ENCODE measurements at regions not wholly inside any gene's neighbourhood (a gene's known extent, or its start where the extent isn't known, plus 50 kb on each side); places are given as distances from the start of the nearest gene placed in this dataset.
"Not testable (repeated sequence)": the region's sequence is repeated elsewhere in the genome, so short reads cannot be mapped to it uniquely, and the experiment has no call there.

DNA sequence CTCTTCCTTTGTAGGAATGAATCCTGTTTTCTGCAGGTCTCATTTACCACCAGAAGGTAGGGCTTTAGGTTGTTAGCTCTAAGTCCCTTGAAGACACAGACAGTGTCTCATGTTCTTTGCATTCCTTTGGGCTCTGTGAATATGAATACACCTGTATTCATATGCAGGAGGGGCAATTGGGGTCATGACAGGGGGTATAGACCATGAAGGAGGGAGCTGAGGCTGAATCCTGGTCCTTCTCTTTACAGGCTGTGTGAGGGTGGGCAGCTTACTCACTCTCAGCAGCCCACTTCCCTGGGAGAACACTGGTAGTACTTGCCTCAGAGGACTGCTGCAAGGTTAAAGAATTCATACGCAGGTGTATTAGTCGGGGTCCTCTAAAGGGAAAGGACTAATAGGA is 267.2 kb upstream of the MGMT start:
- no peak for DNase-seq

DNA sequence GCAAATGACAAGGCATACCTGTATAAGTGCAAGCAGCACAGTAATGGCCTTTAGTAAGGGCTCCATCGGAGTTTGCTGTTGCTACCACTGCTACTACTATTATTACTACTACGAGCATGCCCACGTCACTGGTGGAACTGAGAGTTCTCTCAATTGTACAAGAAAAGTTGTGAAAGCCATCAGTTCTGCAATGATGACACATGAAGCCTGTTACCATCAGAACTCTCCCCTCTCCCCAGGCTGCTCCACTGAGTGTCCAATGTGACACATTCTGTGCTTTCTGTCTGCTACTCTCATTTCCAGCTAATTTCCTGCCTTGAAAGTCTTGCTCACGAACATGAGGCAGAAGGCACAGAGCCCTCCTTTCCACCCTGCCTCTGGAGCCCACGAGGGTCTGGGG is 263.2 kb upstream of the MGMT start:
- no peak for DNase-seq

DNA sequence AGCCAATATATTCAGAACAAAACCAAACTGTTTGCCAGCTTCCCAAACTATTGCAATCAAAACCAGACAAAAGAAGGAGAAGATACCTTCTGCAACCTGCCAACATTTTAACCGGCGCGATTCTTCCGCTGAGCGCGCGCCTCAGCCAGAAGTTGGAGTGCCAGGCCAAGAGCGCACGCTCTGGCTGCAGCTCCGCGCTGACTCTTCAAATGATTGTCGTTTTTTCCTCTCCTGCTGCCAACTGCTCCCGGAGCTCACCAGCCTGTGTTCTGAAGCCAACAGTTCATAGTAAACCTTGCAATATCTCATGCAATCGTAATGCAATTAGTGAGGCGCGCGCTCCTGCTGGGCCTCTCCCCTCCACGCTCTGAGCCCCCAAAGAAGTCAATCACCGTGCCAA is 259.7 kb upstream of the MGMT start:
- no peak for DNase-seq

DNA sequence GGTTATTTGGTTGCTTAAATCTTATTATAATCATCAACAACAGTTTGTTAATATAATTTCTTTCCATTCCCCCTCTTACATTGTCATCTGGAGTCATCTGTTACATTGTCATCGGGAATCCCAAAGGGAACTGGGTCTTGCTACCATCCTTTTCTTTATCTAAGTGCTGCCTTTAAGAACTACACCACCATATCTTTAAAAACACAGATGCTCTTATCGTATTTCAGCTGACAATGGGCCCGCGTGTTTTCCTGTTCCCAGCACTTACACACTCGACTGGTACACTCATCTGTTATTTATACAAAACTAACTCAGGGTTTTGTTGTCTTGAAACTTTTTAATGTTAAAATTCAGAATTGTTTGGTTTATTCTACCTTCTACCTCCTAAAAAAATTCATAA is 256.2 kb upstream of the MGMT start:
- no peak for DNase-seq

DNA sequence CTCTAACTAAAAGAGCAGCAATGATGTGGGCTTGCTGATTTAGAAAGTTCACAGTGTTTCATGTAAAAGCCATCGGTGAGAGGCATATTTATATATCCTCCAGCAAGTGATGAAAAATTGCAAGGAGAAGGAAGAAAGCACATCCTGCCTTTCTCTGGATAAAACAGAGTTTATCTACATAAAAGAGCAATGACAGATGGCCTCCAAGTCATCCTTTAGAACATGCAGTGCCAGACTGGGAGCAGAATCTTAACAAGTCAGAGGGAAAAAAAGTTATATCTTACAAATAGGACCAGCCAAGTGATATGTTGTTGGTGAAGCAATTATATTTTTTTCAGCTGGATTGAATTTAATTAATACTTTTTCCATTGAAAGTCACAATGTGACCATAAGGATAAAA is 253.8 kb upstream of the MGMT start:
- DNase-seq, result no peak

DNA sequence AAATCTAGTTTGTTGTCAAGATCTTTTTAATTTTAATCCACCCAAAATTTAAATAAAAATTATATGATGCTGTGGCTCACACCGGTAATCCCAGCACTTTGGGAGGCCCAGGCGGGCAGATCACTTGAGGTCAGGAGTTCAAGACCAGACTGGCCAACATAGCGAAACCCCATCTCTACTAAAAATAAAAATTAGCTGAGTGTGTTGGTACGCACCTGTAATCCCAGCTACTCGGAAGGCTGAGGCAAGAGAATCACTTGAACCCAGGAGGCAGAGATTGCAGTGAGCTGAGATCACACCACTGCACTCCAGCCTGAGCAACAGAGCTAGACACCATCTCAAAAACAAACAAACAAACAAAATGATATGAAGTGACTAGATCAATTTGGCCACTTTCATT is 253.0 kb upstream of the MGMT start:
- not testable (repeated sequence) for DNase-seq

DNA sequence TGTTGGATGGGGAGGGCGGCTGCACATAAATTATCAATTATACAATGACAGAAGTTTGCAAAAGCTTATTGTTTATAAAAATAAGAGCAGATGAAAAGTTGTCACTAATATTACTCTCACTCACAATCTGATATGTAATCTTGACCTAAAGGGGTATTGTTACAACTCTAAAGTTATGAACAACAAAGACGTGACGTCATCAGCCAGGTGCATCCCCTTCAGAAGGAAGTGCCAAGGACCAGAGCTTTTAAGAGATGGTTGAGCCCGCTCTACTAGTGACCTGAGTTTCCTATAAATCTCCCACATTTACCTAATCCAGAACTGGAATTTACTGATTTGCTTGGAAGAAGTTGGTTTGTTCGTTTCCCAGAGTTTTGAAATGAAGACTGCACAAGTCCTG is 247.7 kb upstream of the MGMT start:
- no peak for DNase-seq

DNA sequence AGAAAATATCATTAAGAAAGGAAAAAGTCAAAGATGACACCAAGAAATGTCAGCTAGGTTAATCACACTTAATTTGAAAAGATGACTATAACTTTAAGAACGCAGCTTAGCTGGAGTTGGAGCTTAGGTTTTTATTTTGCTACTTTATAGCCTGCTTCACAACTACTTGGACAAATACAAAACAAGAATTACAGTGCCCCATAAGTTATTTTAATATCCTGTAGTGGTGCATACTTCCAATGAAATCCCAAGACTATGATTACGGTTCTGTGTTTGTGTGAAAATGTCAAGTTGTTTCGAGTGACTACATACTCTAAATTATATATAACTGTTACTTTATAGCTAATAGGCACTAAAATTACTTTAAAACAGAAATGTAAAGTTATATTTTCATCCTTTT is 244.6 kb upstream of the MGMT start:
- DNase-seq, result no peak

DNA sequence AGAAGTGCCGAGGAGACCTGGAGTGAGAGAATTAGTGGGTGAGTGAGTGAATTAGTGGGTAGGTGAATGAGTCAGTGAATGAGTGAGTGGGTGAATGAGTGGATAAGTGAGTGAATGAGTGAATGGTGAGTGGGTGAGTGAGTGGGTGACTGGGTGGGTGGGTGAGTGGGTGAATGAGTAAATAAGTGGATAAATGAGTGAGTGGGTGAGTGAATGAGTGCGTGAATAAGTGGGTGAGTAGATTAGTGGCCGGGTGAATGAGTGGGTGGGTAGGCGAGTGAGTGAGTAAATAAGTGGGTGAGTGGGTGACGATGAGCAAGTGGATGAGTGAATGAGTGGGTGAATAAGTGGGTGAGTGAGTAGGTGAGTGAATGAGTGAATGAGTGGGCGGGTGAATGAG is 243.7 kb upstream of the MGMT start:
- DNase-seq, result no peak

DNA sequence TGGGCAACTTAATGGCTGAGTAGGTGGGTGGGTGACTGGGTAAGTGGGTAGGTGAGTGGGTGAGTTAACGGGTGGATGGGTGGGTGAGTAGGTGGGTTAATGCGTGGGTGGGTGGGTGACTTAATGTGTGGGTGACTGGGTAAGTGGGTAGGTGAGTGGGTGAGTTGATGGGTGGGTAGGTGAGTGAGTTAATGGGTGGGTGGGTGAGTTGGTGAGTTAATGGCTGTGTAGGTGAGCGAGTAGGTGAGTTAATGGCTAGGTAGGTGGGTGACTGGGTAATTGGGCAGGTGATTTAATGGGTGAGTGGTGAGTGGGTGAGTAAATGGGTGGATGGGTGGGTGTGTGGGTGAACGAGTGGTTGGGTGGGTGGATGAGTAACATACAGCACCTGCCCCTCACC is 243.0 kb upstream of the MGMT start:
- no peak for DNase-seq

DNA sequence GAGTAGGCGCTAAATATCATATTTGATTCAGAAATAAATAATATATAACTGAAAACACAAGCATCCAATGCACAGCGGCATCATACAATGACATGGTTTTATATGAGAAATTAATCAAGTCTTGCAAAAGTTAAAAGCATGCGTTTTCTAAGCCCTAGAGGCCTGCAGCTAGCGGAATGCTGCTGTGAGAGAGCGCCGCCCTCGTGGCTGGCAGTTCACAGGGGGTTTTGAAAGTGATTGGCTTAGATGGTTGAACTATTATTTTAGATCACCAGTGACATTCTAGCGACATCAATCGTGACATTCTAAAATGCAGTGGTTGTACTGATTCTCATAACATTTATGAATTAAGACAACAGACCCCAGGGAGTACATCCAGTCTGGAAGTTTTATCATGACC is 235.2 kb upstream of the MGMT start:
- DNase-seq, result no peak

DNA sequence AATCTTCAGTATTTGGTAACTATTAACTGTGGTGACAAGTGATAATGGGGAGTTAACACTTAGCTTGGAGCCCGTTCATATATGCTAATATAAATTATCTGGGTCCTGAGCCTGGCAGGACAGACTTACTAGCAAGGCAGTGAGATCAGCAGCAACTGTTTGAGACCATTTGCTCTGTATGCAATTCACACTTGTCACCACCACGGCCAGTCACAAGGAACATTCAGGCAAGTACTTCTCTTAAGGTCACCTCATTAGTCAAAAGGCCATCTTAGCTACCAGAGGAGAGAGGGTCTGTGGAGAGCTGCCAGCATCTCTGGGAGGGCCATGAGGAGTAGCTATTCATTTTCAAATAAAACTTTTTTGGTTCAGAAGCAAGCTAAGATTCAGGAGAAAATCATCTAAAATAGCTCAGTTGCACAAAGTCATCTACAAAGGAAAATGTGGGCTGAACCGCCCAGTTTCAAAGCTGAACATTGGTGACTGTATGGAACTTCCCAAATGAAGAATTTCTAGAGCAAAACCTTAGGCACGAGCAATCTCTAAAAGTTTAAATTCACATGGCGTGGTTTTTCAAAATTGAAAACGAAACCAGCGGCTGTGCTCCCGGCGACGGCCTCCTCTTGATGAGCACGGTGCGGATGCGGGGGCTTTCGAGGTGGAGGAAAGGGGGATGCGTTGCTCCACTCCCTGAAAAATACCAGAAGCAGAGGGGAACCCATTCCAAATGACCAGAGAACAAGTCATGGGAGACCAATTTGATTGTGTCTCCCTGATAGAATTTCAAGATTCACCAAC is 233.5 kb upstream of the MGMT start:
- no peak for DNase-seq

DNA sequence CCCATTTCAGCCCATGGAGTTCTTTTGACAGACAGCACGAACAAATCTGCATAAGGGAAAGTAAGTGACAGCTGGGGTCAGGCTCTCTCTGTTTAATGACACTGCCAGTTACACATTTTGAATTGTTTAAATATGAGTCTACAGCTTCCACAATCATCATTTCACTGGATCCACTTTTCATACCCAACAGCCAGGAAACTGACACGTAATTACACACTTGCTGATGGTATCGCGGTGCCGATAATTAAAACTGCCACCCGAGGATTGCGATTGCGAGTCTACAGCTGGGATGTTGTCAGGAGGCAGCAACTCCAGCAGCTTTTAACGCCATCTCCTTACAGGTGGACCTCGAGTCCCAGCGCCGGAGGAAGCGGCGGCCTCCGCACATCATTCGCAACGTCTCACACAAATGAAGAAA is 230.8 kb upstream of the MGMT start:
- no peak for DNase-seq

DNA sequence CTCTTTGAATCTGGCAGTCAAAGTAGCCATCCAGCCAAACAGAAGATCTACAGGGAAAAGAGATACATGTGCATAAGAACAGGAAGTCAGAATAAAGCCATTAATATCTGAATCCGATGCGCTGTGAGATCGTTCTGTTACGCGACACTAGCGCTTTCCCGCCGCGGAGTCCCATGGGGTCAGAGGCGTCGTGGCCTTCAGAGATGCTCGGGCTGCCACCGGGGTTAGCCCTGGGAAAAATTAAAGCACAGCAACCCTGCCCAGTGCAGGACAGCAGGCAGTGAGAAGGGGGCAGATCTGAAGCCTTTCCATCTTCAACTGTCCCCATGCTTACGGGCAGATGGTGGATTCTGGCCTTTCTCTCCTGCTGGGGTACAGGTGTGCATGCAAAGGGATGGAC is 225.6 kb upstream of the MGMT start:
- no peak for DNase-seq

DNA sequence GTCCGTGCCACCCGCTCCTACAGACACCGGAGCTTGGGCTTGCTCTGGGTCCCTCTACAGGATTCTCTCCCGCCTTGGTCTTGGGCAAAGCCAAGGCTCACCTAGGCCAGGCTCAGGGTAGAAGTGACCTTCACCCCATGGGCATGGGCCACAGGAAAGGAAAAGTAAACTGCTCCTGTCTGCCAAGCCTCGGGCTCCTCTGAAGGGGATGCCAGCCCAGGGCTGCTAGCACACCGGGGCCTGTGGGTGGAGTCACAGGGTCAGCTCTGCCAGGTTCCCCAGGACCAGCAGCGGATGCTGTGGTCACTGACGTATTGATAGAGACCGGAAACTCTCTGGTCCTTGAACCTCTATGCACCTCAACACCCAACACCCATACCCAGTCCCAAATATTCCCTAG is 222.7 kb upstream of the MGMT start:
- DNase-seq, result no peak

DNA sequence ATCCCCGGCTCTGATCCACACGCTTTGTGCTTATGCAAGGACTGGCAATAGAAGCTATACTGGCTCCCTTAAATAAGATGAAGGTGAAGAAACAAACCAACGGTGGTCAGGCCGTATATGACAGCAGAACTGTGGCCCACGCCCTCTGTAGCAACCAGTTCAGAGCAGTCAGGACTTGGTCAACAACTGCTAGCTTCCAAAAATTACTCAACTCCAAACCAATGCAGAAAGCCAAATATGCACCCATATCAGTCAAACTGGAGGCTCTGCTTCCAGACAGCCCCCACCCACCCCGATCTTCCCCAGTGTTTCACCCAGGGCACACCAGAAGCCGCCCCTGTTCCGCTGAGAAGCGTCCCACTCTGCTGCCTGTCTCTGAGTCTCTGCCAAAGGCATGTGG is 222.3 kb upstream of the MGMT start:
- no peak for DNase-seq

DNA sequence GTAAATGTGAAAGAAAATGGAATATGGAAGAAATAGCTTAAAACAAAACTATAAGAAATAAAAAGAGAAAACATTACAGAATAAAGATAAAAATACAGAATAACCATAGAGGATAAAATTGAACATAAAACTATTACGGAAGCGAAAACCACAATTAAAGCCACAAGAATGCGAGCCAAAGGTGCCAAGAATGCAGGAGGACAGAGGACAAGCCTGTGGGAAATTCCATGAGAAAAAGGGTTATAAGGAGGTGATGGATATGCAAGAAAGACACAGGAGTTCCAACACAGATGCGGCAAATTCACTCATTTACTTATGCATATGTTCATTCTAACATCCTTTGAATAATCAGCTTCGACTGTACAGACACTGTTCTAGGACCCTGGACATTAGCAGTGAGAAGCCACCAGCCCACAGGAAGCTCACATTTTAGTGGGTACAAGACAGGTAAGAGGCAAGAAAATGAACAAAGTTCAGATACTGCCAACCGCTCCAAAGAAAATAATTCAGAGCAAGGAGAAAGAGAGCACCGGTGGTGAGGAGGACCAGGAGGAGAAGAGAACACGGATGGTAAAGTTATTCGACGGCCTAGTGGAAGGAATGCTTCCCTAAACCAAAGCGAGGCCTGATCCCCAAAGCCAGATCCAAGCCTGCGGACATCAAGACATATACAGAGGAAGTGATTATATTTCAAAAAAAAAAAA is 213.7 kb upstream of the MGMT start:
- no peak for DNase-seq

DNA sequence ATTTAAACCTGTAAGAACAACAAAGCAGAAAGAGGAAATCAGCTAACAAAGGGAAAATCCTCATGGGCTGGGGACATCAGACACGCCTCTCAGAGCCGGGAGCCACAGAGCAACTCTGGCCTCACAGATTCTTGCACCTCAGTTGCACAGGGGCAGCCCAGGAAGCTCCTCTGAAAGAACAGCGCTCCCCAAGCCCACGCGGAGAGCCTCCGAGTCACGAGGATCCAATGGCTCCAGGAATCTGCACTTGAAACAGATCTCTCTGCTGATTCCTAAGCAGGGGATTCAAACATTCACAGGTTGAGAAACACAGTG is 213.2 kb upstream of the MGMT start:
- DNase-seq, result no peak

DNA sequence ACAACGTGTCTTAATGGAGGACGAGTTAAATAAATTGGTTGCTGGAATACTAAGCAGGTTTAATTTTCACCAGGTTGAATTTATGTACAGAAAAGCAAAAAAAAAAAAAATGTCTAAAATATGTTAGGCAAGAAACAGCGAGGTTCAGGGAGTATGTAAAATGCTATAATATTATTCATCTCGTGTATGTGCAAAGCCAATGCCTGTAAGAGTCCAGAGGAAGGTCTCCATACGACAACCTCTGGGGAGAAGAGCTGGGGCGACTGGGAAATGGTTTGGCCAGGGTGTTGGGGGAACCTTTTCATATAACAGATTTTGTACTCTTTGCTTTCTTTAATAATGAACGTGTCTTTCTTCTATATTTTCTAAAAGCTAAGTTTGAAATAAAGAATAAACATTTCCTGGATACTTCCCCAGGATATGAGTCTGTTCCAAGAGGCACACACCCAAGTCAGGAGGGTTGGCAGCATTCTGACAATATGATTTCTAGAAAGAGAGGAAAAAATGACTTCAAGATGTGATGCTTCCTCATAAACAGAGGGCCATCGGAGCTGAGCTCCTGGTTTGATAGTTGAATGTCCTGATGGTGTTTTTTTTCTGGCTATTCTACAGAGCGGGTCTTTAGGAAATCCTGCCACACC is 208.6 kb upstream of the MGMT start:
- no peak for DNase-seq

DNA sequence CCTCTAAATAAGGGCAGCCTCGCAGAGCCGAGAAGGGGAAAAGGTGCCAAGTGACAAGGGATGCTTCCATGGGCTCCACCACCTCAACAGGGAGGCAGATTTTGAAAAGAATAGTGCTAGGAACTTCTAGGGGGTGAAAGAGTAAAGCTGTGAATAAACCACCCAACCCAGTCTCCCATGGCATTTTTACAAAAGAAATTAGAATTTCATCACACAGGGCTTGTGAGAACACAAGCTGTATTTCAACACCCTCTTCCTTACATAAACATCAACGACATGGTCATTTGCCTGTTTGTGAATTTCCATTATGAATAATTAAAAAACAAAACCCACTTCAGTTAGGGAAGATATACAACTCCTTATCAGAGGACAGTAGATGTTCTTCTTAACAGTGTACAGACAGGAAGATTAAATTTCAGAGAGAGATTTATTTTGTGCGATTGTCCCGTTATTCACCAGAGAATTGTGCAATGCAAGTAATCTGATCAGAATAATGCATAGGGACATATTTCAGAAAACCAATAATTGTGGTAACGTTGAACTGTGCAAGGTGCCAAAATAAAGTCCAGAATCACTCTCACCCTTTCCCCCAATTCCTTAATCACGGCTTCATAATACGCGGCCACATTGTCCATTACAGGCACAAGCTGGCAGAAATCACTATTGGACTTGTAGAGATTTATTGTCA is 207.8 kb upstream of the MGMT start:
- no peak for DNase-seq

DNA sequence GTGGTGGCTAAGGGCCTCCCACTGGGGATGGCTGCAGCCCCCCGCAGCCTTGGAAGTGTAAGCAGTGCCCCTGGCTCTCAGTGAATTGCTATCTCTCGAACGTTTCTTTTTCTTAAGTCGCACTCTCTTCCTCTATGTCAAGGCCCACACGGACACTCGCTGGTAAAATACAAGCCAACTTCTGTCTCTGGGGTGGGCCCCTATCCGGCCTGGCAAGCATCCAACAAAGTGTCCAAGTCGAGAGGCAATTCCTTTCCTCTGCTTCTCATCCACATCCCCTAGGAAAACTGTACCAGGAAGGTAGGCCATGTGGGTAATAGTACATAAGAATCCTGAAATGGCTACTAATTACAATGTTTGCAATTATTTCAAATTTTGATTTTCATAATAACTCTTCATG is 194.9 kb upstream of the MGMT start:
- no peak for DNase-seq

DNA sequence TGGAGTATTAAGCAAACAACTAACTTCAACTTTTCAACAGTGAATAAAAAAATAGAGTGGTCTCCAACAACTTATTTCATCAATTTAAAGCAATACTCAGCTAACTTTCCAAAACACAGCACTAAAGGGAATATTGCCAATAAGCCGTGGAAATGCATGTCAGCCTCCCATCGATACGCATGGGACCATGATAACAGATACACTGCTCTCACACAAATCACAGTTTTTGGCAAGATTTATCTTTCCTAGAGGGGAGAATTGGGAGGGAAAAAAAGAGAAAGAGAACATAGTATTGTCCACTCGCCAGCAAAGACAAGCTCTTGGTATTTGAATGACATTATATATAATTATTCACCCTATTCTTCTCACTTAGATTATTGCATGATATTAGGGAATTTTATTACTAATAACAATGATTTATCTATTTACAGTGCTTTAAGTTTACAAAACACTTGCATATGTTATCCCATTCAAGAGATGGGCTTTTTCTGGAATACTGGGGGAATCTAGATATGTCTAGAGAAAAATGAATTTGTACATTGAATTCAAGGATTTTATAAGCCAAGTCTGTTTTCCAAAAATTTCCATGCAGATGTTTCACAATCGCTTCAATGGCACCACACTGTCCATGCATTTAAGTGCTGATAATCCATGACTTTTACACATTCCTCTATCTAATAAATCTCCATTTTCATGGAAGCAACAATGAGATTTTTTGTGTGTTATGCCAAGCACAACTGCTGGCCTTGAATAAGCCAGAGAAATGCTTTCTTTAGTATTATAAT is 194.0 kb upstream of the MGMT start:
- DNase-seq, result no peak

DNA sequence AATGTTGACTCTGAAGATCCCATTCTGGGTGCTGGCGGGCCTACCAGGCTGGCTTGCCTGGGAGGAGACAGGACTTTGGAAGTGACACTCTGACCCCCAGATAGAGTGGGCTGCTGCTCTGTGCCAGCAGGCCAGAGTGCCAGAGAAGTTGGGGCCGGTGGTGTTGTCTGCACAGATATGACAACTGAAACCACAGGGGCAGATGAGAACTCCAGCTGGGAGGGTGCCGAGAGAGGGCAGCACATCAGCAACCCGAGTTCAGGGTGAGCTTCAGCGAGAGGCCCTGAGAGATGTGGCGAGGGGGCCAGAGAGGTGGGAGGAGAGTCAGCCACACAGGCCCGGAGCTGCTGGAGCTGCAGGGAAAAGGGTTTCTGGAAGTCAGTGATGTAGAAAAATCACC is 193.2 kb upstream of the MGMT start:
- DNase-seq, result no peak
